Endodermal cell (in vitro differentiated cells): ENCODE measurements at regions not wholly inside any gene's neighbourhood (a gene's known extent, or its start where the extent isn't known, plus 50 kb on each side); places are given as distances from the start of the nearest gene placed in this dataset.

Experiments used
- DNase-seq: peaks from one replicate; pipeline ENCODE4 v3.0.0-alpha.2; 2017
- H3K27ac ChIP-seq: 2 replicates; pipeline ENCODE4 v1.5.1; 2013; ENCODE audit warnings: mild to moderate bottlenecking, low read depth, low read length, moderate library complexity
- H3K27me3 ChIP-seq: 2 replicates; pipeline ENCODE4 v1.6.1; 2013; ENCODE audit warnings: mild to moderate bottlenecking, low read length, moderate library complexity; ENCODE audit not compliant: insufficient read depth, control insufficient read depth, poor library complexity, severe bottlenecking
- H3K36me3 ChIP-seq: 2 replicates; pipeline ENCODE4 v1.7.0; 2013; ENCODE audit warnings: mild to moderate bottlenecking, low read length, moderate library complexity; ENCODE audit not compliant: control insufficient read depth, insufficient read depth
- H3K4me1 ChIP-seq: one replicate; pipeline ENCODE4 v1.7.0; 2013; ENCODE audit warnings: low read length; ENCODE audit not compliant: control insufficient read depth, insufficient read depth
- H3K4me3 ChIP-seq: 2 replicates; pipeline ENCODE4 v1.5.1; 2013; ENCODE audit warnings: mild to moderate bottlenecking, low read length, moderate library complexity
- H3K9ac ChIP-seq: 2 replicates; pipeline ENCODE4 v1.6.1; 2013; ENCODE audit warnings: mild to moderate bottlenecking, low read length, moderate library complexity; ENCODE audit not compliant: poor library complexity, severe bottlenecking; ENCODE audit errors: extremely low read depth
- H3K9me3 ChIP-seq: 2 replicates; pipeline ENCODE4 v1.6.1; 2013; ENCODE audit warnings: mild to moderate bottlenecking, low read length, moderate library complexity; ENCODE audit not compliant: control insufficient read depth
- H3K27ac Mint-ChIP-seq: 2 replicates; pipeline ENCODE4 v1.8.0; 2020; ENCODE audit warnings: mixed read lengths
- H3K27me3 Mint-ChIP-seq: 2 replicates; pipeline ENCODE4 v1.8.0; 2021; ENCODE audit warnings: mild to moderate bottlenecking, mixed read lengths; ENCODE audit not compliant: insufficient read depth
- H3K36me3 Mint-ChIP-seq: 2 replicates; pipeline ENCODE4 v1.8.0; 2020; ENCODE audit warnings: low read depth, mixed read lengths
- H3K4me1 Mint-ChIP-seq: 2 replicates; pipeline ENCODE4 v1.8.0; 2020; ENCODE audit warnings: mixed read lengths
- H3K4me3 Mint-ChIP-seq: 2 replicates; pipeline ENCODE4 v1.8.0; 2020; ENCODE audit warnings: mild to moderate bottlenecking, moderate library complexity, mixed read lengths
- H3K9me3 Mint-ChIP-seq: 2 replicates; pipeline ENCODE4 v1.8.0; 2020; ENCODE audit warnings: mild to moderate bottlenecking, mixed read lengths
- CTCF ChIP-seq: fragments of 200-600 bp; sonication (generic); conservative IDR thresholded peaks from 2 replicates; pipeline ENCODE4 v1.5.0; 2021; ENCODE audit warnings: antibody characterized with exemption, mild to moderate bottlenecking
- WGBS, 2 experiments: methylation state at CpG; one replicate each; pipeline versions ENCODE4 v1.1.5 to v1.1.7; 2013; ENCODE audit warnings: missing lambda C conversion rate in 2 of 2, mixed read lengths in 1 of 2; ENCODE audit not compliant: insufficient coverage in 1 of 2, insufficient read length in 1 of 2; 5-methylcytosine and 5-hydroxymethylcytosine counted together

DNA sequence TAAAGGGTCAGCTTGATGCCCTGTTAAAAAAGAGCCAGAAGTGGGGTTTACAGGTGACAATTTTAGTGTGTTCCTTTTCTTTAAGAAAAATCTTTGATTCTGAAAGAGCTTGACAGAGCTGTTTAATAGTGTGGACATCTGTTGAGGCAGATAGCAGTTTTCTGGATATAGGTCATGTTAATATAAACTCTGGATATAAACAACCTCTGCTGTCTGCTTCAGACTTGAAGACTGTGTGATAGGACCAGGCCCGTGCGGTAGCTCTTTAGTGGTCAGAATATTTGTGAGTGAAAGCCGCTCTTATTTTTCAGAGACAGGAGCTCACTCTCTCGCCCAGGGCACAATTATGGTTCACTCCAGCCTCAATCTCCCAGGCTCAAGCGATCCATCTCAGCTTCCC, 439.9 kb upstream of the RGS6 start:
- Histone ChIP-seq H3K36me3 (no peaks in the 10 kb centered on the region), H3K4me3 (no peak overlapping the region), H3K27ac (no peak overlapping the region), H3K4me1 (no peaks in the 10 kb centered on the region), H3K9me3 (no peaks in the 10 kb centered on the region), H3K27me3 (no peaks in the 10 kb centered on the region), H3K9ac (no peak overlapping the region)
- Mint-ChIP-seq H3K4me1 (peaks cover 10% of the 10 kb centered on the region), H3K36me3 (peaks cover 9% of the 10 kb centered on the region), H3K27me3 (no peaks in the 10 kb centered on the region), H3K4me3 (no peak overlapping the region), H3K27ac (peak overlapping the region; percentile 54), H3K9me3 (peaks cover 5% of the 10 kb centered on the region)
- no peak for TF ChIP-seq CTCF
- DNase-seq, result no peak
- 96 to 100% methylated on average over 2 to 5 of the region's 5 CpGs for WGBS, 2 experiments

DNA sequence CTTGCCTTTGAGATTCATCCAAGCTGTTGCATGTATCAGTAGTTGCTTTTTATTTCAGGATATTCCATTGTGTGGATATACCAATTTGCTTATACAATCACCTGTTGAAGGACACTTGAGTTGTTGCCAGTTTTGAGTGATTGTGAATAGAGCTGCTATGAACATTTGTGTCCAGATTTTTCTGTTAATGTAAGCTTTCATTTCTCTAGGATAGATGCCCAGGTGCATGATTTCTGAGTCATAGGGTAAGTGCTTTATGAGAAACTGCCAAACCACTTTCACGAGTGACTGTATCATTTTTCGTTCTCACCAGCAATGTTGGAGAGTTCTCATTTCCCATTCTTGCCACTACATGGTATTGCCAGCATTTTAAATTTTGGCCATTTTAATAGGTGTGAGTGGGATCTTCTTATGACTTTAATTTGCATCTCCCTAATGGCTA, 434.6 kb upstream of the RGS6 start:
- Histone ChIP-seq H3K9me3 (no peaks in the 10 kb centered on the region), H3K36me3 (no peaks in the 10 kb centered on the region), H3K9ac (no peak overlapping the region), H3K27me3 (no peaks in the 10 kb centered on the region), H3K27ac (no peak overlapping the region), H3K4me3 (no peak overlapping the region), H3K4me1 (no peaks in the 10 kb centered on the region)
- Mint-ChIP-seq H3K9me3 (peaks cover 5% of the 10 kb centered on the region), H3K27me3 (no peaks in the 10 kb centered on the region), H3K4me3 (no peak overlapping the region), H3K36me3 (peaks cover 9% of the 10 kb centered on the region), H3K4me1 (peaks cover 5% of the 10 kb centered on the region), H3K27ac (no peak overlapping the region)
- no peak for DNase-seq
- WGBS, 2 experiments, result 100% methylated on average over 2 of the region's 2 CpGs
- no peak for TF ChIP-seq CTCF

GRCh38 chr14:71498212-71498611, 434.0 kb upstream of the RGS6 start:
- Histone ChIP-seq H3K36me3 (no peaks in the 10 kb centered on the region), H3K9me3 (no peaks in the 10 kb centered on the region), H3K4me3 (no peak overlapping the region), H3K4me1 (no peaks in the 10 kb centered on the region), H3K27me3 (no peaks in the 10 kb centered on the region), H3K27ac (no peak overlapping the region), H3K9ac (no peak overlapping the region)
- DNase-seq, result no peak
- WGBS, 2 experiments, result 75% methylated on average over 1 of the region's 1 CpG; no CpG with 5 or more reads in 1 of the 2 experiments
- TF ChIP-seq CTCF, result no peak
- Mint-ChIP-seq H3K27ac (no peak overlapping the region), H3K27me3 (no peaks in the 10 kb centered on the region), H3K9me3 (peaks cover 5% of the 10 kb centered on the region), H3K4me1 (peaks cover 5% of the 10 kb centered on the region), H3K4me3 (no peak overlapping the region), H3K36me3 (peaks cover 9% of the 10 kb centered on the region)
